Left lung (tissue), 4 donors: ENCODE measurements at regions not wholly inside any gene's neighbourhood (a gene's known extent, or its start where the extent isn't known, plus 50 kb on each side); places are given as distances from the start of the nearest gene placed in this dataset.

Source experiments
- ATAC-seq: fragments of 200-7000 bp; cut with Tn5 transposase; one replicate; pipeline ENCODE4 v1.9.1; 2020; ENCODE audit warnings: moderate library complexity
- DNase-seq, 4 donors: peaks; one replicate each; pipeline ENCODE4 v3.0.0-alpha.2; 2013 to 2020
- H3K27ac ChIP-seq, 2 donors: fragments of 200-600 bp; sonication (generic) in 1 of 2; one replicate each; pipeline versions ENCODE4 v1.5.0 to v1.8.0; 2020 to 2021
- H3K27me3 ChIP-seq, 2 donors: fragments of 200-600 bp; sonication (generic) in 1 of 2; one replicate each; pipeline versions ENCODE4 v1.5.0 to v1.8.0; 2020 to 2021
- H3K36me3 ChIP-seq, 2 donors: fragments of 200-600 bp; sonication (generic) in 1 of 2; one replicate each; pipeline versions ENCODE4 v1.5.0 to v1.8.0; 2020 to 2021
- H3K4me1 ChIP-seq, 2 donors: fragments of 200-600 bp; one replicate each; pipeline ENCODE4 v1.8.0; 2021
- H3K4me3 ChIP-seq, 2 donors: fragments of 200-600 bp; sonication (generic) in 1 of 2; one replicate each; pipeline versions ENCODE4 v1.5.0 to v1.8.0; 2020 to 2021; ENCODE audit warnings: mild to moderate bottlenecking in 1 of 2
- H3K9me3 ChIP-seq, 2 donors: fragments of 200-600 bp; sonication (generic) in 1 of 2; one replicate each; pipeline versions ENCODE4 v1.5.0 to v1.8.0; 2020 to 2021
- intact Hi-C, 2 donors: fragments of 100-400 bp; cut with DNase I; formaldehyde crosslinking; loops; one replicate each; pipeline versions ENCODE4 v1.11.2 to v1.14.2; 2022
- TF ChIP-seq, protein P1 (sequence below), 2 donors: fragments of 200-600 bp; sonication (generic) in 1 of 2; IDR thresholded peaks; one replicate each; pipeline versions ENCODE4 v1.5.0 to v1.8.0; 2021; ENCODE audit warnings: antibody characterized with exemption in 2 of 2
- donor health status: DM: no; HTN: yes; CAD: no.
- donor health status: DM: no; HTN: no; CAD: no.

DNA sequence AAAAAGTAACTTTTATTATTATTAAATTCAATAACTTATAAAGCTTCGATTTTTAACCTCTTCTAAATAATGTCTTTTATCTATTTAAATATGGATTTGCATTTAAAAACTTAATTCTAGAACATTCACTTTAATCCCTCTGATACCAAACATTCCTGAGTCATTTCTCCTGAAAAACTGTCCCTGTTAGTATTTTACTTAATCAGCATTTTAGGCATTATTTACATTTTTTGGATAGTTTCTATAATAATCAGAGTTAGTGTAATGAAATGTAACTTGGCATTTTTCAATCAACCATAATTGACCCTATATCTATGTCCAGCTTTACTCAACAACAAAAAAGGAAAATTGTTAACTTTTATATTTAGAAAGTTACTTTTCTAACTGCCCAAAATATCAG lies 428.1 kb downstream of the PCDH17 start:
- Histone ChIP-seq H3K4me3 (no peak overlapping the region), H3K27me3 (no peaks in the 10 kb centered on the region), H3K36me3 (no peaks in the 10 kb centered on the region), H3K9me3 (peaks cover 0 to 4% of the 10 kb centered on the region in 2 donors), H3K4me1 (no peaks in the 10 kb centered on the region), H3K27ac (no peak overlapping the region)
- intact Hi-C loops: no loop called here
- DNase-seq: no peak
- no peak for ATAC-seq
- TF ChIP-seq, protein P1, sequence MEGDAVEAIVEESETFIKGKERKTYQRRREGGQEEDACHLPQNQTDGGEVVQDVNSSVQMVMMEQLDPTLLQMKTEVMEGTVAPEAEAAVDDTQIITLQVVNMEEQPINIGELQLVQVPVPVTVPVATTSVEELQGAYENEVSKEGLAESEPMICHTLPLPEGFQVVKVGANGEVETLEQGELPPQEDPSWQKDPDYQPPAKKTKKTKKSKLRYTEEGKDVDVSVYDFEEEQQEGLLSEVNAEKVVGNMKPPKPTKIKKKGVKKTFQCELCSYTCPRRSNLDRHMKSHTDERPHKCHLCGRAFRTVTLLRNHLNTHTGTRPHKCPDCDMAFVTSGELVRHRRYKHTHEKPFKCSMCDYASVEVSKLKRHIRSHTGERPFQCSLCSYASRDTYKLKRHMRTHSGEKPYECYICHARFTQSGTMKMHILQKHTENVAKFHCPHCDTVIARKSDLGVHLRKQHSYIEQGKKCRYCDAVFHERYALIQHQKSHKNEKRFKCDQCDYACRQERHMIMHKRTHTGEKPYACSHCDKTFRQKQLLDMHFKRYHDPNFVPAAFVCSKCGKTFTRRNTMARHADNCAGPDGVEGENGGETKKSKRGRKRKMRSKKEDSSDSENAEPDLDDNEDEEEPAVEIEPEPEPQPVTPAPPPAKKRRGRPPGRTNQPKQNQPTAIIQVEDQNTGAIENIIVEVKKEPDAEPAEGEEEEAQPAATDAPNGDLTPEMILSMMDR (IDR thresholded peaks at IDR 0.05): no peak

DNA sequence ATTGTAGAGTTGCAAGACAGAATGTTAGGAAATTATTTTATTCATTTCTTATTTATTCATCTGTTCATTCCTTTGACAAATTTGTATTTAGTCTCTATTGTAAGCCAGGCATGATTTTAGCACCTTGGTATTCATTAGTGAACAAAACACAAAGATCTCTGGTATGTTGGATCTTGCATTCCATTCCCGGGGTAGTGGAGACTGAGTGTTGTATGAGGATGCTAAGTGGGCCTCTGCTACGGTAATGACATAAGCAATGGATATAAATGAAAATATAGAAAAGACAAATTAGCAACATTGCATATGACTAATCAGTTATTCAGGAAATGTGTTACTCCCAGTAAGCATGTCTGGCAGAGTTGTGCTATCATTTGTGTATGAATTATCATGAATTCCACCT lies 449.3 kb downstream of the PCDH17 start:
- H3K36me3 ChIP-seq: no peaks in the 10 kb centered on the region
- intact Hi-C loops: no loop called here
- H3K9me3 ChIP-seq: no peaks in the 10 kb centered on the region
- H3K4me1 ChIP-seq: no peaks in the 10 kb centered on the region
- DNase-seq (no peak), ATAC-seq (no peak)
- no peak overlapping the region for H3K27ac ChIP-seq
- no peak overlapping the region for H3K4me3 ChIP-seq
- H3K27me3 ChIP-seq: no peaks in the 10 kb centered on the region
- TF ChIP-seq, protein P1 (IDR thresholded peaks at IDR 0.05): no peak

DNA sequence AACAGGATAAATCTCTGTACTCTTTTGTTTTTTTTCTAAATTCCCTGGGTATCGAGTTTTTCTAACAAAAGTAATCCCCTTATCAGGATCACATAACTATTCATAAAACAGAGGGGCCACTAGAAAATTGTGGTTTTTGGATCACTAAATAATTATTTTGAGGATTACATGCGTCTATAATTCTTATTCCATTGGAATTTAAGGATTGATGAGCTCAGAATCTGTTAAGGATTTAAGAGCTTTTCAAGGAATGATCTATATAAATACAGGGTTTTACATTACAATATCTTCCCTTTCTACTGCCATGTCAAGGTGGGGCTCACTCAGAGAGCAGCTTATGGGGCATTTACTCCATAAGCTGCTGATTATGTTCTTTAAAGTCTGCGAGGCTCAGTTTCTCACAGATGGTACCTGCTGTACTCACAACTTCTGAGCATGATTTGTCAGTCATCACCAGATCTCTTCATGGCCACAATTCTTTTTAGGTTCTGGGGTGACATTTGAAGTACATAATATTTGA lies 449.8 kb downstream of the PCDH17 start:
- Histone ChIP-seq H3K4me1 (no peaks in the 10 kb centered on the region), H3K9me3 (no peaks in the 10 kb centered on the region), H3K4me3 (no peak overlapping the region), H3K36me3 (no peaks in the 10 kb centered on the region), H3K27me3 (no peaks in the 10 kb centered on the region), H3K27ac (no peak overlapping the region)
- TF ChIP-seq, protein P1 (IDR thresholded peaks at IDR 0.05): no peak
- intact Hi-C loops: no loop called here
- no peak for ATAC-seq
- DNase-seq: no peak

DNA sequence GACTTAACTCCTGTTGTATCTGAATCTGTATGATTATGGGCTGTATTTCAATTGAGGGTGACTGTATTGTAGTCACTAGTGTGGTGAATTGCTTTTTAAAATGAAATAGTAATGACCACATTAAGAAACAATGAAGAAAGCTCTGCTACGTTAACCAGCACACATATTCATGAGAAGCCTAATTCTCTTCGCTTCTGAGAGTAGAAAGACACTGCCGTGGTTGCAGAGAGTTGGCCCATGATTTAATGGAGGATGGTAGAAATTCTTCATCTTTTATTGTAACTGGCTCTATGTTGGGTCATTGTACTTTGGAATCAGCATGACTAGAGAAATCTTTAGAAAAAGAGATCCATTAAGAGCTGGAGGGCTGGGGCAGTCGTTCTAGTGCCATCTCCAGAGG lies 451.5 kb downstream of the PCDH17 start:
- Histone ChIP-seq H3K27ac (no peak overlapping the region), H3K9me3 (no peaks in the 10 kb centered on the region), H3K4me1 (no peaks in the 10 kb centered on the region), H3K27me3 (no peaks in the 10 kb centered on the region), H3K36me3 (no peaks in the 10 kb centered on the region), H3K4me3 (no peak overlapping the region)
- DNase-seq: no peak
- TF ChIP-seq, protein P1 (IDR thresholded peaks at IDR 0.05): no peak
- no peak for ATAC-seq
- intact Hi-C loops: no loop called here

DNA sequence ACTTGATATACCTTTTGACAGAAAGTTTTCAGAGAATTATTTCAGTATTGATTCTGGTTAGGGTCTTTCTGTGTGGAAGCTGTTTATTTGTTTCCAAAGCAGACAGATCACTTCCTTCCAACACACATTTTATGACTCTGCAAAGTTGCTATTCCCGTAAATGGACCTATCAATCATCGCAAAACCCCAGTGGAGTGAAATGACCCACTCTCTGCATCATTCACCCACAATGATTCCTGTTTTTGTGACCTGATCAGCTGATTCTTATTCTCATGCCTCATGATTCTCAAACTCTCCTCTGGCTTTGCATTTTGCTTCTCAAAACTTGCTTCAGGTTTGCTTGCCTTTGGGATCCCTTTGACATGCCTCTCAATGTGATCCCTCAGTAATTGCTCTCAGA lies 453.7 kb downstream of the PCDH17 start:
- DNase-seq: no peak
- H3K9me3 ChIP-seq: no peaks in the 10 kb centered on the region
- TF ChIP-seq, protein P1 (IDR thresholded peaks at IDR 0.05): no peak
- ATAC-seq: no peak
- no peaks in the 10 kb centered on the region for H3K36me3 ChIP-seq
- intact Hi-C loops: no loop called here
- H3K27me3 ChIP-seq: no peaks in the 10 kb centered on the region
- no peak overlapping the region for H3K27ac ChIP-seq
- no peak overlapping the region for H3K4me3 ChIP-seq
- H3K4me1 ChIP-seq: no peaks in the 10 kb centered on the region
